22Rv1 (cell line): ENCODE measurements at regions not wholly inside any gene's neighbourhood (a gene's known extent, or its start where the extent isn't known, plus 50 kb on each side); places are given as distances from the start of the nearest gene placed in this dataset.

Experiments used
- ZFX ChIP-seq: fragments of 450-650 bp; IDR thresholded peaks from 2 replicates; pipeline ENCODE4 v1.6.1; 2017; ENCODE audit warnings: antibody characterized with exemption, borderline replicate concordance
- TF ChIP-seq, protein P1 (sequence below): fragments of 450-650 bp; IDR thresholded peaks from 2 replicates; pipeline ENCODE4 v1.5.1; 2017; ENCODE audit warnings: mild to moderate bottlenecking

DNA sequence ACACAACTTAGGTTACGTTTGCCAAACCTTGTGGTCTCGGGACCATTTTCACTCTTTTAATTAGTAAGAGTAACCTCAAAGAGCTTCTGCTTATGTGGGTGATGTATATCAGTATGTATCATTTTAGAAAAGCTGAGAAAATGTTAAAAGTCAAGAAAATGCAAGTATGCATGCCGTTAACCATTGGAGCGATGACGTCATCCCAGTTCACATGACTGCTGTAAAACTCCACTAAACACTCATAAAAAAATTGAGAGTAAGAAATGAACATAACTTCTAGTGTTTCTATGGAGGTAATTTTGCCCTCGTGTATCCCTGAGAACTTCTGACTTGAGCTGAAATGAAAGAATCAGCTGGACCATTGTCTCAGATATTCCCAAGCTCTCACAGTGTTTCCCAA lies 250.0 kb upstream of the CDH4 start:
- TF ChIP-seq, protein P1, sequence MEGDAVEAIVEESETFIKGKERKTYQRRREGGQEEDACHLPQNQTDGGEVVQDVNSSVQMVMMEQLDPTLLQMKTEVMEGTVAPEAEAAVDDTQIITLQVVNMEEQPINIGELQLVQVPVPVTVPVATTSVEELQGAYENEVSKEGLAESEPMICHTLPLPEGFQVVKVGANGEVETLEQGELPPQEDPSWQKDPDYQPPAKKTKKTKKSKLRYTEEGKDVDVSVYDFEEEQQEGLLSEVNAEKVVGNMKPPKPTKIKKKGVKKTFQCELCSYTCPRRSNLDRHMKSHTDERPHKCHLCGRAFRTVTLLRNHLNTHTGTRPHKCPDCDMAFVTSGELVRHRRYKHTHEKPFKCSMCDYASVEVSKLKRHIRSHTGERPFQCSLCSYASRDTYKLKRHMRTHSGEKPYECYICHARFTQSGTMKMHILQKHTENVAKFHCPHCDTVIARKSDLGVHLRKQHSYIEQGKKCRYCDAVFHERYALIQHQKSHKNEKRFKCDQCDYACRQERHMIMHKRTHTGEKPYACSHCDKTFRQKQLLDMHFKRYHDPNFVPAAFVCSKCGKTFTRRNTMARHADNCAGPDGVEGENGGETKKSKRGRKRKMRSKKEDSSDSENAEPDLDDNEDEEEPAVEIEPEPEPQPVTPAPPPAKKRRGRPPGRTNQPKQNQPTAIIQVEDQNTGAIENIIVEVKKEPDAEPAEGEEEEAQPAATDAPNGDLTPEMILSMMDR, result no peak
- TF ChIP-seq ZFX, result no peak
